HG02610 (cell line): ENCODE measurements at regions not wholly inside any gene's neighbourhood (a gene's known extent, or its start where the extent isn't known, plus 50 kb on each side); places are given as distances from the start of the nearest gene placed in this dataset.
"Not testable (repeated sequence)": the region's sequence is repeated elsewhere in the genome, so short reads cannot be mapped to it uniquely, and the experiment has no call there.

Experiments
- ATAC-seq: cut with Tn5 transposase; IDR thresholded peaks from one replicate; pipeline ENCODE4 v1.9.1; 2021; ENCODE audit warnings: mild to moderate bottlenecking, moderate library complexity; ENCODE audit not compliant: unreplicated experiment

- not testable (repeated sequence) for ATAC-seq
Measured at GRCh38 chr20:19921829-19922228, 95.3 kb upstream of the NAA20 start.

GRCh38 chr20:19922716-19923115, 94.4 kb upstream of the NAA20 start:
- ATAC-seq: no peak

GRCh38 chr20:19923762-19924161, 93.4 kb upstream of the NAA20 start:
- no peak for ATAC-seq

- ATAC-seq: no peak
Measured at GRCh38 chr20:19924255-19924654, 92.9 kb upstream of the NAA20 start.

- no peak for ATAC-seq
Measured at GRCh38 chr20:19926591-19926990, 90.6 kb upstream of the NAA20 start.

GRCh38 chr20:19928328-19929011, 88.7 kb upstream of the NAA20 start:
- ATAC-seq: no peak

- ATAC-seq: no peak
Measured at GRCh38 chr20:19929012-19929360, 88.2 kb upstream of the NAA20 start.

GRCh38 chr20:19929481-19930145, 87.5 kb upstream of the NAA20 start:
- ATAC-seq: no peak

- ATAC-seq: no peak
Measured at GRCh38 chr20:19930426-19930825, 86.7 kb upstream of the NAA20 start.

- no peak for ATAC-seq
Measured at GRCh38 chr20:19932170-19932667, 84.9 kb upstream of the NAA20 start.

GRCh38 chr20:19934792-19935491, 82.2 kb upstream of the NAA20 start:
- no peak for ATAC-seq

GRCh38 chr20:19935842-19936241, 81.3 kb upstream of the NAA20 start:
- ATAC-seq: no peak

GRCh38 chr20:19936466-19937200, 80.5 kb upstream of the NAA20 start:
- ATAC-seq: no peak

- peak; percentile 26 for ATAC-seq
Measured at GRCh38 chr20:19937218-19937617, 79.9 kb upstream of the NAA20 start.

GRCh38 chr20:19937651-19938420, 79.3 kb upstream of the NAA20 start:
- peak; percentile 85 for ATAC-seq

GRCh38 chr20:19938421-19939090, 78.6 kb upstream of the NAA20 start:
- ATAC-seq: no peak

- ATAC-seq: no peak
Measured at GRCh38 chr20:19940988-19941460, 76.1 kb upstream of the NAA20 start.

GRCh38 chr20:19942611-19943010, 74.6 kb upstream of the NAA20 start:
- ATAC-seq: no peak

GRCh38 chr20:19943061-19943521, 74.1 kb upstream of the NAA20 start:
- no peak for ATAC-seq
